Neural progenitor cell (in vitro differentiated cells): ENCODE measurements at regions not wholly inside any gene's neighbourhood (a gene's known extent, or its start where the extent isn't known, plus 50 kb on each side); places are given as distances from the start of the nearest gene placed in this dataset.

Experiments
- DNase-seq: peaks from one replicate; pipeline ENCODE4 v3.0.0-alpha.2; 2016; ENCODE audit warnings: low spot score
- H2AFZ ChIP-seq: fragments of 200-600 bp; sonication (generic); replicated peaks from 2 replicates; pipeline ENCODE4 v1.6.1; 2016; ENCODE audit warnings: antibody characterized with exemption
- H3F3A ChIP-seq: fragments of 200-600 bp; sonication (generic); 2 replicates; pipeline ENCODE4 v1.6.1; 2016; ENCODE audit warnings: antibody characterized with exemption, low read depth
- H3K27ac ChIP-seq: fragments of 200-600 bp; sonication (generic); 2 replicates; pipeline ENCODE4 v1.5.1; 2016; ENCODE audit warnings: mild to moderate bottlenecking
- H3K27me3 ChIP-seq: fragments of 200-600 bp; sonication (generic); 2 replicates; pipeline ENCODE4 v1.6.1; 2016; ENCODE audit warnings: mild to moderate bottlenecking, moderate library complexity
- H3K36me3 ChIP-seq: fragments of 200-600 bp; sonication (generic); 2 replicates; pipeline ENCODE4 v1.5.1; 2016
- H3K4me1 ChIP-seq: fragments of 200-600 bp; sonication (generic); 2 replicates; pipeline ENCODE4 v1.6.1; 2016; ENCODE audit warnings: mixed run types
- H3K4me2 ChIP-seq: fragments of 200-600 bp; sonication (generic); 2 replicates; pipeline ENCODE4 v1.6.1; 2016
- H3K4me3 ChIP-seq: fragments of 200-600 bp; sonication (generic); 2 replicates; pipeline ENCODE4 v1.5.1; 2016
- H3K79me2 ChIP-seq: fragments of 200-600 bp; sonication (generic); 2 replicates; pipeline ENCODE4 v1.6.1; 2016; ENCODE audit warnings: low read depth
- H3K9ac ChIP-seq: fragments of 200-600 bp; sonication (generic); 2 replicates; pipeline ENCODE4 v1.6.1; 2016
- H3K9me3 ChIP-seq: fragments of 200-600 bp; sonication (generic); 2 replicates; pipeline ENCODE4 v1.5.1; 2016; ENCODE audit warnings: low read depth
- H4K20me1 ChIP-seq: fragments of 200-600 bp; sonication (generic); 2 replicates; pipeline ENCODE4 v1.6.1; 2016; ENCODE audit warnings: low read depth
- H3K27ac Mint-ChIP-seq: 3 replicates; pipeline ENCODE4 v1.8.0; 2021; ENCODE audit warnings: mixed read lengths
- H3K27me3 Mint-ChIP-seq: 2 replicates; pipeline ENCODE4 v1.8.0; 2022; ENCODE audit warnings: low read depth, mild to moderate bottlenecking, inconsistent platforms, moderate library complexity, mixed read lengths; ENCODE audit not compliant: insufficient read depth
- H3K36me3 Mint-ChIP-seq: 3 replicates; pipeline ENCODE4 v1.8.0; 2021; ENCODE audit warnings: mixed read lengths
- H3K4me1 Mint-ChIP-seq: 3 replicates; pipeline ENCODE4 v1.8.0; 2021; ENCODE audit warnings: mixed read lengths
- H3K4me3 Mint-ChIP-seq: 3 replicates; pipeline ENCODE4 v1.8.0; 2021; ENCODE audit warnings: mild to moderate bottlenecking, moderate library complexity, mixed read lengths
- H3K9me3 Mint-ChIP-seq: 3 replicates; pipeline ENCODE4 v1.8.0; 2020; ENCODE audit warnings: mixed read lengths
- EZH2 ChIP-seq: fragments of 200-600 bp; sonication (generic); IDR thresholded peaks from 2 replicates; pipeline ENCODE4 v1.6.1; 2017; ENCODE audit warnings: antibody characterized with exemption, mild to moderate bottlenecking, moderate library complexity
- EZH2phosphoT487 ChIP-seq: fragments of 200-600 bp; sonication (generic); IDR thresholded peaks from 2 replicates; pipeline ENCODE4 v1.6.1; 2017; ENCODE audit warnings: antibody characterized with exemption
- TF ChIP-seq, protein P1 (sequence below): fragments of 200-600 bp; sonication (generic); IDR thresholded peaks from 2 replicates; pipeline ENCODE4 v1.5.1; 2017; ENCODE audit warnings: antibody characterized with exemption, mild to moderate bottlenecking

- no peaks in the 10 kb centered on the region for H3K27me3 ChIP-seq
- H3K9me3 Mint-ChIP-seq = no peaks in the 10 kb centered on the region
- H4K20me1 ChIP-seq = no peaks in the 10 kb centered on the region
- H2AFZ ChIP-seq = no peak overlapping the region
- H3K27ac Mint-ChIP-seq = no peak overlapping the region
- no peaks in the 10 kb centered on the region for H3K36me3 Mint-ChIP-seq
- no peaks in the 10 kb centered on the region for H3K9me3 ChIP-seq
- DNase-seq = no peak
- no peak overlapping the region for H3K4me3 Mint-ChIP-seq
- H3K27ac ChIP-seq = no peak overlapping the region
- H3K27me3 Mint-ChIP-seq = peaks cover 2% of the 10 kb centered on the region
- H3K4me2 ChIP-seq = no peak overlapping the region
- no peaks in the 10 kb centered on the region for H3K79me2 ChIP-seq
- no peaks in the 10 kb centered on the region for H3K4me1 ChIP-seq
- no peaks in the 10 kb centered on the region for H3K4me1 Mint-ChIP-seq
- no peak overlapping the region for H3K9ac ChIP-seq
- H3F3A ChIP-seq = no peaks in the 10 kb centered on the region
- no peaks in the 10 kb centered on the region for H3K36me3 ChIP-seq
- no peak overlapping the region for H3K4me3 ChIP-seq
- TF ChIP-seq EZH2phosphoT487 = no peak
- TF ChIP-seq, protein P1, sequence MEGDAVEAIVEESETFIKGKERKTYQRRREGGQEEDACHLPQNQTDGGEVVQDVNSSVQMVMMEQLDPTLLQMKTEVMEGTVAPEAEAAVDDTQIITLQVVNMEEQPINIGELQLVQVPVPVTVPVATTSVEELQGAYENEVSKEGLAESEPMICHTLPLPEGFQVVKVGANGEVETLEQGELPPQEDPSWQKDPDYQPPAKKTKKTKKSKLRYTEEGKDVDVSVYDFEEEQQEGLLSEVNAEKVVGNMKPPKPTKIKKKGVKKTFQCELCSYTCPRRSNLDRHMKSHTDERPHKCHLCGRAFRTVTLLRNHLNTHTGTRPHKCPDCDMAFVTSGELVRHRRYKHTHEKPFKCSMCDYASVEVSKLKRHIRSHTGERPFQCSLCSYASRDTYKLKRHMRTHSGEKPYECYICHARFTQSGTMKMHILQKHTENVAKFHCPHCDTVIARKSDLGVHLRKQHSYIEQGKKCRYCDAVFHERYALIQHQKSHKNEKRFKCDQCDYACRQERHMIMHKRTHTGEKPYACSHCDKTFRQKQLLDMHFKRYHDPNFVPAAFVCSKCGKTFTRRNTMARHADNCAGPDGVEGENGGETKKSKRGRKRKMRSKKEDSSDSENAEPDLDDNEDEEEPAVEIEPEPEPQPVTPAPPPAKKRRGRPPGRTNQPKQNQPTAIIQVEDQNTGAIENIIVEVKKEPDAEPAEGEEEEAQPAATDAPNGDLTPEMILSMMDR = no peak
- no peak for TF ChIP-seq EZH2
Observed at GRCh38 chr1:168987330-168987729, 119.2 kb upstream of the ATP1B1 start.

GRCh38 chr1:168987923-168988322, 118.6 kb upstream of the ATP1B1 start:
- H3K4me3 Mint-ChIP-seq = no peak overlapping the region
- H3K4me1 ChIP-seq = no peaks in the 10 kb centered on the region
- no peak for DNase-seq
- H3K27me3 Mint-ChIP-seq = peaks cover 4% of the 10 kb centered on the region
- no peaks in the 10 kb centered on the region for H3K4me1 Mint-ChIP-seq
- no peaks in the 10 kb centered on the region for H3K27me3 ChIP-seq
- no peaks in the 10 kb centered on the region for H3K9me3 Mint-ChIP-seq
- no peak for TF ChIP-seq EZH2
- TF ChIP-seq, protein P1 = no peak
- TF ChIP-seq EZH2phosphoT487 = no peak
- H3K4me3 ChIP-seq = no peak overlapping the region
- H3K36me3 Mint-ChIP-seq = no peaks in the 10 kb centered on the region
- H3K79me2 ChIP-seq = no peaks in the 10 kb centered on the region
- H3F3A ChIP-seq = no peaks in the 10 kb centered on the region
- no peak overlapping the region for H2AFZ ChIP-seq
- H3K27ac Mint-ChIP-seq = no peak overlapping the region
- no peak overlapping the region for H3K4me2 ChIP-seq
- no peaks in the 10 kb centered on the region for H3K36me3 ChIP-seq
- H3K27ac ChIP-seq = no peak overlapping the region
- no peak overlapping the region for H3K9ac ChIP-seq
- H4K20me1 ChIP-seq = no peaks in the 10 kb centered on the region
- no peaks in the 10 kb centered on the region for H3K9me3 ChIP-seq

DNA sequence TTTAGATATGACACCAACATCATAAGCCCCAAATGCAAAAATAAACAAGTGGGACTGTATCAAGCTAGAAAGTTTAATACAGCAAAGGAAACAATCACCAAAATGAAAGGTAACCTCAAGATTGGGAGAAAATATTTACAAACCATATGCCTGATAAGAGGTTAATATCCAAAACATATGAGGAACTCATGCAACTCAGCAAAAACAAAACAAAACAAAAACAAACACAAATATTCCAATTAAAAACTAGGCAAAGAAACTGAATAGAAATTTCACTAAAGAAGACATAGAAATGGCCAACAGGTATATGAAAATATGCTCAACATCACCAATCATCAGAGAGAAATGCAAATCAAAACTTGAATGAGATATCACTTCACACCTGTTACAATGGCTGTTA, 116.5 kb upstream of the ATP1B1 start:
- Mint-ChIP-seq H3K27me3 (peaks cover 8% of the 10 kb centered on the region), H3K36me3 (no peaks in the 10 kb centered on the region), H3K4me3 (no peak overlapping the region), H3K27ac (no peak overlapping the region), H3K9me3 (peaks cover 5% of the 10 kb centered on the region), H3K4me1 (no peaks in the 10 kb centered on the region)
- H3K4me3 ChIP-seq = no peak overlapping the region
- no peaks in the 10 kb centered on the region for H3K9me3 ChIP-seq
- H3K27me3 ChIP-seq = no peaks in the 10 kb centered on the region
- no peak overlapping the region for H3K27ac ChIP-seq
- H3K9ac ChIP-seq = no peak overlapping the region
- H4K20me1 ChIP-seq = no peaks in the 10 kb centered on the region
- no peak overlapping the region for H2AFZ ChIP-seq
- DNase-seq = no peak
- H3F3A ChIP-seq = no peaks in the 10 kb centered on the region
- no peaks in the 10 kb centered on the region for H3K36me3 ChIP-seq
- H3K4me1 ChIP-seq = no peaks in the 10 kb centered on the region
- H3K79me2 ChIP-seq = no peaks in the 10 kb centered on the region
- H3K4me2 ChIP-seq = no peak overlapping the region
- TF ChIP-seq, protein P1 = no peak
- no peak for TF ChIP-seq EZH2
- TF ChIP-seq EZH2phosphoT487 = no peak
